GM19238 (cell line): ENCODE measurements at regions not wholly inside any gene's neighbourhood (a gene's known extent, or its start where the extent isn't known, plus 50 kb on each side); places are given as distances from the start of the nearest gene placed in this dataset.
"Not testable (repeated sequence)": the region's sequence is repeated elsewhere in the genome, so short reads cannot be mapped to it uniquely, and the experiment has no call there.

Experiments used
- DNase-seq: peaks from one replicate; pipeline ENCODE4 v3.0.0; 2011; ENCODE audit warnings: low spot score; ENCODE audit not compliant: insufficient read length

DNA sequence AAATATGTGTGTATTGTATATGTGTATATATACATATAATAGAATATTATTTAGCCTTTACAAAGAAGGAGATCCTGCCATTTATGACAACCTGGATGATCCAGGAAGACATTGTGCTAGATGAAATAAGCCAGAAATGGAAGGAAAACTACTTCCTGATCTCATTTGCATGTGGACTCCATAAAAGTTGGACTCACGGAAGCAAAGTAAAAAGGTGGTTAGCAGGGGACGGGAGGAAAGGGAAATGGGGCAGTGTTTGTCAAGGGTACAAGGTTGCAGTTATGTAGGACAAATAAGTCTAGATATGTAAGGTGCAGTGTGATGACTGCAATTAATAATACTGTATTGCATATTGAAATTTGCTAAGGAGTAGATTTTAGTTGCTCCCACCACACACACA is 331.1 kb upstream of the FSTL5 start:
- no peak for DNase-seq

DNA sequence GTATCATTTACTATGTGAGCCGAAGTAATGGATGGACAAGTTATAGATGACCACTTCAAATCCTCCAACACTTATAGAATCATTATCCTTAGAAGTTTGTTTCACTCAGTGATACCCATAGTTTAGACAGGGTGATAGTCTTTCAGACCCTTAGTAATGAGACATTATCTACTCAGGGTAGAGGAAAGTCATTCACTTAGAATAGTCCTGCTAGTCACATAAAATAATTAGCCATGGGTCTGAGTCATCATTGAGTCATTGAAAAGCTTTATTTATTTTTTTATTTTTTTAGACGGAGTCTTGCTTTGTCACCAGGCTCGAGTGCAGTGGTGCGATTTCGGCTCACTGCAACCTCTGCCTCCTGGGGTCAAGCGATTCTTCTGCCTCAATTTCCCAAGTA is 321.7 kb upstream of the FSTL5 start:
- DNase-seq, result no peak

DNA sequence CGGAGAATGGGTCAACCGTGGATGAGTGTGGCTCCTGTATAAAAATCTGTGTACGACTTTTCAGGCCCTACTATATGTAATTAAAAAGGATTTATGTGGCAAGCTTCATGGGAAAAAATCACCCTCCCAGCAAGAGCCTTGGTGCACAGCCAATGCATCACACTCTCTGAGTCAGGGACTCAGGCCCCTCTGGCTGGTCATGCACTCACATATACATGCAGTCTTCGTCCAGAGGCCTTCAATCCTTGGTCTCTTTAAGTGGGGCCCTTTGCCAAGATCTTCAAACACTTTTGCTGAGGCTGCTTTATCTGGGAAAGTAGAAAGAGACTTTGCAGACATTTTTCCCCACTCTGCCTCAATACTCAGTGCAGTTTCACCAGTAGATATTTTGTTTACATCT is 311.4 kb upstream of the FSTL5 start:
- DNase-seq, result no peak

DNA sequence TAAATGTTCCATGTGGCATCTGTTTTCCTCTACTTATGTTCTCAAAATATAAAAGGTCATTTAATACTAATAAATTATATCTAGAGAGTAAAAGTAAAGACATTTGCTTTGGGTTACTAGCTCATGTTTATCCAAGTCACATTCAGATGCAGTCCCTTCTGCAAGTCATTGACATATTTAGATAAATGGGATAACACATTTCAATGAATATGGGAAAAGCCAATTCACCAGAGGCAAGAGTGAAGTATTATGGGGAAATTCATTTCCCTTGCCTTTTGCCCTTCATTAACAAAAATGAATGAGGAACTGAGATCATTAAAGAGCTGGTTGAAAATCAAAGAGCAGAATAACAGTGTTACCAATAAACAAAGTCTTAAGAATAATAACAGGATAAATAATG is 306.2 kb upstream of the FSTL5 start:
- no peak for DNase-seq

DNA sequence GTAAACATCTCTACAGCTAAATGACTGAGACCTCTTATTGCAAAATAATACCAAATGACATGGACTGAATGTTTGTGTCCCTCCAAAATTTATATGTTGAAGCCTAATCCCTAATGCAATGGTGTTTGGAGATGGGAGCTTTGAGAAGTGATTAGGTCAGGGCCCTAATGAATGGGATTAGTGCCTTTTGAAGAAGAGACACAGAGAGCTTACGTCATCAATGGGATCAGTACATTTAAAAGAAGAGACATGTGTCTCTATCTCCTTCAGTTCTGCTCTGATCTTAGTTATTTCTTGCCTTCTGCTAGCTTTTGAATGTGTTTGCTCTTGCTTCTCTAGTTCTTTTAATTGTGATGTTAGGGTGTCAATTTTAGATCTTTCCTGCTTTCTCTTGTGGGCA is 301.6 kb upstream of the FSTL5 start:
- not testable (repeated sequence) for DNase-seq

DNA sequence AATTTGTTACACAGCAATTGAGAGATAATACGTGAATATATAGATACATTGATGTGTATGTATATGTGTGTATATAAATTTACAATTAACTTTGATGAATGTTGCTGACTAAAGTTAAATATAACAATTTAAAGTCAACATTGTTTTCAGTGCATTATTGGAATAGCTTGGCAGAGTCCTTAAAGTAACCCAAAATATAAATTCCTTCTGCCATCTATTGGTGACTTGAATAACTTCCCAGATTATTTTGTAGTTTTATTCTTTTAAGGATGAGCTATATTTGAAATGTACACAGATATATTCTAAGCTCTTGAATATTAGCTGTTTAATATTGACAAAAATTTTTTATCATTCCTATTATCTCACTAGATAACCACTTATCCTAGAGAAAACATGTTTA is 298.2 kb upstream of the FSTL5 start:
- DNase-seq, result no peak

DNA sequence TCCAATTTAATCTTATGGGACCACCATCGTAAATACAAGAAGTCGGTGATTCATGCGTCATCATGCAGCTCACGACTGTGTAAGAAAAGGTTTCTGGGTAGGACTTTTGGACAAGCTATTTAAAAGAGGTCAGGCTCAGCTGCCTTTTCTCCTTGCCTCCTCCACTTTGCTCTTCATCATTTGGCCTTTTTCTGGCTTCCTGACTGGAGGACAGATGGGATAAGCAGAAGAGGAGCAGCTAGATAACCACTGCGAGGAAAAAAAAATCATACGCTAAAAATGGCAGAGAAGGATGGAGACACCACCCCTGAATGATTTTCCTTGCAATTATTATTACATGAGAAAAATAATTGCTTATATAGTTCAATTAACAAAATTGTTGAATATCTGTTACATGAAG is 294.3 kb upstream of the FSTL5 start:
- DNase-seq, result no peak

DNA sequence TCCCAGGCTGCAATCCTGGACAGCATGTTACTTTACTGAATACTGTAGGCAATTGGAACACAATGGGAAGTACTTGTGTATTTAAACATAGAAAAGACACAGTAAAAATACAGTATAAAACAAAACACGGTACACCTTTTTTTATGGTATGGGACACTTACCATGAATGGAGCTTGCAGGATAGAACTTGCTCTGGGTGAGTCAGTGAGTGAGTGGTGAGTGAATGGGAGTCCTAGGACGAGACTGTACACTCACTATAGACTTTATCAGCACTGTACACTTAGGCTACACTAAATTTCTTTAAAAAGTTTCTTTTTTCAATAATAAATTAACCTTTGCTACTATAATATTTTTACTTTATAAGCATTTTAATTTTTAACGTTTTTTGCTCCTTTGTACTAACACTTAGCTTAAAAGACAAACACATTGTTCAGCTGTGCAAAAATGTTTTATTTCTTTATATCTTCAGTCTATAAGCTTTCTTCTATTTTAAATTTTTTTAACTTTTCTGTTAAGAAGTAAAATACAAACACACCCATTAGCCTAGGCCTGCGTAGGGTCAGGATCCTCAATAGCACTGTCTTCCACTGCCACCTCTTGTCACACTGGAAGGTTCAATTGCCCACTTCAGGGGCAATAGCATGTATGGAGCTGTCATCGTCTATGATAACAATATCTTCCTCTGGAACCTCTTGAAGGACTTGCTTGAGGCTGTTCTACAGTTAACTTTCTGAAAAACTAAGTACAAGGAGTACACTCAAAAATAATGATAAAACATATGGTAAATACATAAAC is 293.5 kb upstream of the FSTL5 start:
- DNase-seq, result no peak

DNA sequence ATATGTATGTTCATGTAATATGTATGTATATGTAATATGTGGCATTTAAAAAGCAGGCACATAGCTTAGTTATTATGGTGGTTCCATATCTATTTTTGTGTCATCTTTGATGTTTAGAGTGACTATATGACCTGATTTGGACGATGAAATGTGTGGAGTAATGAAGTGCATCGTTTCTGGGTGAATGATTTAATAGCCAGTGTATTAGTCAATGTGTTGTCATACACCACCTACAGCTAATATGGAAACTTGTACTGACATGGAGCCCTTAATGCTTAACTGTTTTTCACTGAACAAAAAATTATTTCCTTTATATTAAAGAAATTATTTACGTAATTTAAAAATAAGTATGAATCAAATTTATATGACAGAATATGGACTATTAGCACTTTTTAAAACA is 292.3 kb upstream of the FSTL5 start:
- DNase-seq, result no peak

DNA sequence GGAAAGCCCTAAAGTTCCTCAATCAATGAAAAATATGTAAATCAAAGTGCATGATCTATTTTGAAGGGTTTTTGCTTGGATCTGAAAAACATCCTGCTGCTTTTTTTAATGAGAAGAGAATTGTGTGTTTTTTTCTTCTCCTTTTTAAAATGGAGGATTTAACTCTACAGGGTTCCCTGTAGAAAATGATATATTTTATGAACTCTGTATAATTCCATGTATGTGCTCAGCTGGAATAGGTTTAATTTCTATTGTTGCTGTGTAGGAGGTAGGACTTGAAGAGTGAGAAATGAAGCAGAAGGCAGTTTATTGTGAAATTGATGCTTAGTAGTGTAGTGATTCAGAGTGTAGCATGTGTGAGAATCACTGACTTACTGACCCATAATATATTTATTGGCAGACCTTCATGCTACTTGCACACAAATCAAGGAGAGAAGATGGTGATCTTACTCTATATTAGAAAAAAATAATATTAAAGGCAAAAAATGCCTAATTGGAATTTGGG is 286.8 kb upstream of the FSTL5 start:
- no peak for DNase-seq

DNA sequence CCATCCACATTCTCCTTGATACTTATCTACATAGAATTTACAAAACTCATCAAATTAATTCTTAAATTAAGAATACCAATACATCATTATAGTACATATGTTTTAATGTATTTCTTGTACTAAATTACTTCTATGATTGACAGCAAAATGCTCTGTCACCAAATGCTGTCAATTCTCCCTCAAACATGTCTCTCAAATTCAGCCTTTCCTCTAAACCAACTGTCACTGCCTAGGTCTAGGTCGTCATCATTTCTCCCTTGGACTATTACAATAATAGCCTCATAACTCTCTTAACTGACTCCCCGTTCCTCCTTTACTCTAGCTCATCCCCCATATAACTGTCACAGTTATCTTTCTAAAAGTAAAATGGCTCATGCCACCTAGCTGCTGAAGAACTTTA is 279.7 kb upstream of the FSTL5 start:
- no peak for DNase-seq

DNA sequence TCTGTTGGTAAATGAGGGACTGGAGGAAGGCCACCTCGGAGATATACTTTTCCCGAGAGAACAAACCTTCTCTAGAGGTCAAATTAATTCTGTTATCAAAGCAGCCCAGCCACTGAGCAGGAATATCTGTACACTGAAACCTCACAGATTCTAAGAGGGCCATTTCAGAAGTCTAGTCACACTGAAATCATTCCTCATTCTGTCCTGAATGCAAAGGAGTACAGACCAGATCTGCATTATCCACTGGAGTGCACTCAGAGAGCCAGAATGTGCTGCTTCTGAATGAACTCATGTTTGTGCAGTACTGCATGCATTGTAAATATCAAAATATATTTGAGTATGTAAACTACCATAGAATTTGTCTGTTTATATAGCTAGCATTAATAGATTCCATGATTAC is 278.3 kb upstream of the FSTL5 start:
- DNase-seq, result no peak

DNA sequence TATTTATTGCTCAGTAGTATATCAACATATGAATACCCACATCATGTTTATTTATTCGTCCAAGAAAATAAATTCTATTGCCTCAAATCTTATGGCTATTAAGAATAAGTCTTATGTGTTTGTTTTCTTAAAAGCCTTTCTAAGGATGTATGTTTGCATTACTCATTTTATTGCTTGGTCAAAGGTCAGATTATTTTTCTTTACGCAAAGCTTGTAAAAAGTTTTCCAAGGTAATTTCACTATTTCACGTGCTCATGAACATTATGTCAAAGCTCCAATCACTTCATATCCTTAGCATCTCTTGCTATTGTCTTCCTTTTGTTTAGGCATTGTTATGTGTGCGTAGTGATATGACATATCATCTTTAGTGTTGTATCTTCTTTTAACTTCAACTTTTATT is 258.5 kb upstream of the FSTL5 start:
- DNase-seq, result no peak

DNA sequence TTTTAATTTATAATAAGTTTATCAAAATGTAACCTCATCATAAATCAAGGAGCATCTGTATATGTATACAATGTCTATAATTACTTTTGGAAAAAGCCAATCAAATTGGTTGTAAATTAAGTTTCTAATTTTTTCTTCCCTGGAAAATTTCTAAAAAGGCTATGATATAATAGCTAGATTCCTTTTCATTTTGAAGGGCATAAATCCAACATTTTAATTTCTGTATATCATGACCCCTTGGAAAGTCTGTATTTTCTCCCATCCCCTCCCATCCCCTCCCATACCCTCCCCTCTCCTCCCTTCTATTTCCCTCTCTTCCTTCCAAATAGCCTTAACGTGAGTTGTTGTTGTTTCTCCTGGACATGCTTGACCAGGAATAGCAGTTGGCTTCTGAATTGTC is 247.1 kb upstream of the FSTL5 start:
- no peak for DNase-seq

DNA sequence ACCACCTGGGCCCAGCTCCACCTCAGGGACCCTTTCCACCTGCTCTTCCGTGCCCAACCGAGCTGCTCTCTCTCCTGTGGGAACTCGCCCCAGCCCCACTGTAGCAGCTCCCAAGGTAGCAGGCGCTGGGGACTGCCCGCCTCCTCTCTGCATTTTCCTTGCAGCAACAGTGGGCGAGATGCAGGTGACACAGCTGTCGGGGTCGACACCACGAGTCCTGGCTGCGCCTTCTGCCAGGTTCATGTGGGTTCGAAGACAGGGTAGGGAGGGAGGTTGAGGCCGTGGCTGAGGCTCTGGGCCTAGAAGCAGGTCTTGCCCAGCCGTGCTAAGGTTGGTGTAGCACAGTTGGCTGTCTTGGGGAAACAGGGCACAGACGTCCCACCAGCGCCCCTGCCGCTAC is 245.2 kb upstream of the FSTL5 start:
- no peak for DNase-seq

DNA sequence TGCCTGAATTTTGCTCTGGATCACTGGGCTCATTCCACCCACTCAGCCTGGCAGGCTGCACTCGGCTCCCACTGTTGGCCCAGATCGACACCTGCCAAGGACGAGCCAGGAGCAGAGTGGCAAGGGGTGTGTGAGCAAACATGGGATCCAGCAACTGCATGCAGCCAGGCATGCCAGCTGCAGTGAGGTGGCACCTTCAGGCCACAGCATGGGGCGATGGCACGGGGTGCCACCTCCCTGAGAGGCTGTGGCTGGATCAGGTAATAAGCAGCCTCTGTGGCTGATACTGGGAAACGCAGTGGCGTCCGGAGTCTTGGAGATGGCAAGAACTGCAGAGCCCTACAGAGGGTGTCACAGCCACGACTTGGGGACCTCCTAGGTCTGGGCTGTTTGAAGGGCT is 244.5 kb upstream of the FSTL5 start:
- DNase-seq, result no peak

DNA sequence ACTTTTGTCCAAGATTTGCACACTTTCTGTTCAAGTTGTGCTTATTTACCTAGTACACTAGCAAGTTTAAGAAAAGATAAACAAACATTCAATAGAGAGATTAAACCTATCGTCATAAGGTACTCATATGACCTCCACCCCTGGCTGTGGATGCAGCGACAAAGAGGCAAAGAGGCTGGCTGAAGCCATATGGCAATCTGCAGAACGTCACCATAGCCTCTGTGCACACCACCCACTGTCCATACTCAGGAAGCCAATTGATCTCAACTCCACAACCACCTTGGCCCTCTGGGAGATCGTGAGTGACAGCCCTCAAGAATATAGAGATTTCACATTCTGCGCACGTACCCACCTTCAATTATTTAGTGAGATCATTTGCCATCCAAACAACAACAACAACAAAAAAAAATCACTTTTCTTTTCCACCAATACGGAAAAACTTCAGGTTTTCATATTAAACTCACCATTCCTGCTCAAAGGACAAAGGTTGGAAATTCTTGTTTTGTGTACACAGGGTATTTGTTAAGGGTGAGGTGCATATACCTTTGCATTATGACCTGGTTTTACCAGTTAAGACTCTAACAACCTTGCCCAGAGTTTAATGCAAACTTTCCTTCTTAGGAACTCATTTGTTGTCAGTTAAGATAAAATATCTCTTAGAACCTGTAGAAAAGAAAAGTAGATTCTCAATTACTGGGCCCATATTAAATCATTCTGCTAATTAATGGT is 243.0 kb upstream of the FSTL5 start:
- no peak for DNase-seq

DNA sequence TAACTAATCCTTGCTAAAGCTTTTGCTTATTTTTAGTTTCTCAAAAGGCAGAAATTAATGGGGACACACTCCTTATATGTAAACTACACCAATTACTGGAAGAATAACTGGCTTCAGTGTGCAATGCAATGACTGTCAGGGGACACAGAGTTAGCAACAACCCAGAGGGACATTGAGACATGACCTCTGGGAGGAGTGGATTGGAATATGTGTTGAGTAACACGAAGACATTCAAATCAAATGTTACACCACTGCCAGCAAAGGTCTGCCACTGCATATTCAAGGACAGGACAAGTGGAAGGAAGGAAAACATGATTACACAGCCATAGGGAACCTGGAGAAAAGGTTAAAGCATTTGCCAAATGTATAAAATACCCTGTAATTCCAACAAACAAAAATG is 240.1 kb upstream of the FSTL5 start:
- DNase-seq, result no peak

DNA sequence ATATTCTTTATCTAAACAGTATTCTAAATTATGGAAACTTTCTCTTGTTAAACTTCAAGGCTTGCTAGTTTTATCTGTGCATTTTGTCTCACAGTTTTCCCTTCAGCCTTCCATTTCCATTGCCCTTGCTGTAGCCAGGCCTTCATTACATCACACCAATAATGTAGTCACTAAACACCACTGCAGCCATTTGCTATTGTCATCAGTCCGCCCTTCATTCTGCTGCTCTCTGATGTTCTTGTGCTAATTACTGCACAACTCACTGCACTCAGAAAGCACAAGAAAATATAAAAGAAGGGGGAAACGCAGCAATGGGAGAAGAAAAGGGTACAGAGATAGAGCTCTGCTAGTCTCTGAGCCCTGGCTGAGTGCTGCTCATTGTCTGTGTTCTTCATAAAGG is 239.6 kb upstream of the FSTL5 start:
- no peak for DNase-seq

DNA sequence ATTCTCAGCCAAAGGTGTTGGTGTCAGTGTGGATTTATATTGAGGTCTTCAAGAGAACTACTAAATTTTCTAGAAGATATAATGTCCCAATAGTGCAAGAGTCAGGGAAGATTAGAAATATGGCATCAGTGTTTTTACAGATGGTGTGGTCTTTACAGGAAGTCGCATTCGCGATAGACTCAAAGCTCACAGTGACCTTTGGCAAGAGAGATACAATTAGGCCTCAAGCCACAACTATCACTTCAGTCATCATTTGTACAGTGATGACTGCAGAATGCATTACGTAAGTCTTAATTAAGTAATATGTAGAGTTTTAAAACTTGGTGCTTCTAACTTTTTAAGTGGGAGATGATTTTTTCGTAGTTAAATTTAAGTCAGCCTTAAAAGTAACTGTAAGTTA is 237.2 kb upstream of the FSTL5 start:
- no peak for DNase-seq

DNA sequence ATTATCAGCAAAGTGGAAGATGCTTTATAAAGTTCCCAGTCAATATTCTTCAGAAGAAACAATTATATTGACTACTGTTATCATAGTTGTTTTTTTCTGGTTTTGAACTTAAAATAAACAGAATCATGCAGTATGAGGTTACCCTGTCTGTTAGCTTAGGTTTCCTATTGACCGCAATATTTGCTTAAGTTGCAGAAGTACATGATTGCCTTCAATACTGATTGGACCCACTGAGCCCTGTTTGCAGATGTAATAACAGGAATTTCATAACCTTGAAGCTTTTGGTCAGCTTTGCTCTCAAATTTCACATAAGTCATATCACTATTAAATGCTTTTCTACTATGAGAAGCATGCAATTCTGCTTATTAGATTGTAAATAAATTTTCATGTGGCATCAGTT is 229.1 kb upstream of the FSTL5 start:
- no peak for DNase-seq

DNA sequence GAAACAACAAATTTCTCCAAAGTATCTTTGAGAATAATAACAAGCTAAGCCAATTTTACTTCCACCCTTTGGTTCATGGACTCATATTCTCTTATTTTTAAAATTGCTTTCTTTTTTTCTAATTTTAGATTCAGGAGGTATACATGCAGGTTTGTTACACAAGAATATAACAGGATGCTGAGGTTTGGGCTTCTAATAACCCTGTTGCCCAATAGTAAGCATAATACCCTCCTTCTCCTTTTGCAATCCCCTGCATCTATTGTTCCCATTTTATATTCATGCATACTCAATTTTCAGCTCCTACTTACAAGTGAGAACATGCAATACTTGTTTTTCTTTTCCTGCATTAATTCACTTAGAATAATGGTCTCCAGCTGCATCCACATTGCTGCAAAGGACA is 202.3 kb upstream of the FSTL5 start:
- DNase-seq, result no peak

DNA sequence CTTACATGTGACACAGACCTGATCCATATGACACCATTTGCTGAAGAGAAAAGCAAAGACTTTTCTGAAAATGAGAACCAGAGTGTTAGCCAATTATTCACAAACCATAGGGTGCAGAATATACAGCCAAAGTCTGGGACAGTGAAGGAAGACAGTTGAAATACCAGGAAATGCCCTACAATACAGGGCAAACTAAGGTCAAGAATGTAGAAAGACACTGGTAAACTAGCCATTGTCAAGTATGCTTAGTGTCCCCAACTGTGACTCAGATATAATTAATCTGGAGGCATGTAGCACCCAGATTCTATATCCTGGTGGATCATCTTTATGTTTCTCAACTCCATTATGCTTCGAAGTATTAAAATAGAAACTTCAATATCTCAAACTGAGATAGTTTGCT is 200.9 kb upstream of the FSTL5 start:
- DNase-seq, result no peak
